Activated CD4-positive, alpha-beta T cell treated with anti-CD3 and anti-CD28 coated beads, Interleukin-2, amount 50 U/mL, for 48 hours (primary cell): ENCODE measurements at regions not wholly inside any gene's neighbourhood (a gene's known extent, or its start where the extent isn't known, plus 50 kb on each side); places are given as distances from the start of the nearest gene placed in this dataset.
"Not testable (repeated sequence)": the region's sequence is repeated elsewhere in the genome, so short reads cannot be mapped to it uniquely, and the experiment has no call there.

Experiments used
- DNase-seq, 2 experiments: peaks; one replicate each; pipeline ENCODE4 v3.0.0-alpha.2; 2020

DNA sequence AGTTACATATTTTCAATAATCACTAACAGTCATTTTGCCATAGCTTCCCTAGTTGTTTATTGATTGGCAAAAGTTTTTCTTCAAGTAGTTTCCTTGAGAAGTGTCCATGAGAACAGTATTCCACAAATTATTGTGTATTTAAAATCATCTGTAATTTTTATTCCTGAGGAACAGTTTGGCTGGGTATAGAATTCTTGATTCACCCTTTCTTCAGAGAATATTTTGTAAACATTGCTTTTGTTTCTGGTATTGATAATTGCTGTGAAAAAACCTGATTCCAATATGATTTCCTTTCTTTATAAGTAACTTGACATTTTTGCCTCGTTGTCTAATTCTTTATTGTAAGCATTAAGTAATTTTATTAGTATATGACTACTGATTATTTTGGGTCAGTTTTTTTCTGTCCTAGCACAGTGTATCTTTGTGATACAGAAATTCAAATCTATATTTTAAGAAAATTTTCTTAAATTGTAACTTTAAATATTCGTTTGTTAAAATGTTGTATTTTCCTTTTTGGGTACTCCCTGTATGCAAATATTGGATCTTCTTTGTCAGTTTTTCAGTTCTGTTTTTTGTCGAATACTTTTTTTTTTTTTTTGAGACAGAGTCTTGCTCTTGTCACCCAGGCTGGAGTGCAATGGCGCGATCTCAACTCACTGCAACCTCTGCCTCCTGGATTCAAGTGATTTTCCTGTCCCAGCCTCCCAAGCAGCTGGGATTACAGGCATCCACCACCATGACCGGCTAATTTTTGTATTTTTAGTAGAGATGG lies 162.0 kb upstream of the ATP2B1 start:
- DNase-seq = no peak

DNA sequence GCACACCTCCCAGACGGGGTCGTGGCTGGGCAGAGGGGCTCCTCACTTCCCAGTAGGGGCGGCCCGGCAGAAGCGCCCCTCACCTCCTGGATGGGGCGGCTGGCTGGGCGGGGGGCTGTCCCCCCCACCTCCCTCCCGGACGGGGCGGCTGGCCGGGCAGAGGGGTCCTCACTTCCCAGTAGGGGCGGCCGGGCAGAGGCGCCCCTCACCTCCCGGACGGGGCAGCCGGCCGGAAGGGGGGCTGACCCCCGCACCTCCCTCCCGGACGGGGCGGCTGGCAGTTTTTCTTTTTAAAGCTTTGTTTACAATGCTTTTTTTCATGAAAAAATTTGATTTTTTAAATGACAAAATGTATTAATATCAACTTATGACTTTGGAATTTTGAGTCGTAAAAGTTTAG lies 159.0 kb upstream of the ATP2B1 start:
- DNase-seq = not testable (repeated sequence)

DNA sequence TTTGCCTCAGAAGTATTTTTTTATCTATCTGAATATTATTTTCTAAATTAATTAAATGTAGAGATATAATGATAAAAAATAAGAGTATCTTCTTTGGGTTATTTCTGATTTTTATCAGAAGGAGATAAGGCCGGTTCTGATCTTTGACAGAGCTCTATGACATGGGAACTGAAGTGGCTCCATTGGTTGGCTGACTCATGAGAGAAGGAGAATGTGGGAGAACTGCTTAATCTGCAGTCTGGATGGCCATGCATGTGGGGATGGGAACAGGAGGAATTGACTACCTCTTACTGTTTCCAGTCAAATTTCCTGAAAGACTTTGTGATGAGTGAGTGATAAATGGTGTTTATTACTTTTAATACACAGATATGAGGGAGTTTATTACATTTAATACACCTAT lies 155.8 kb upstream of the ATP2B1 start:
- DNase-seq = no peak

DNA sequence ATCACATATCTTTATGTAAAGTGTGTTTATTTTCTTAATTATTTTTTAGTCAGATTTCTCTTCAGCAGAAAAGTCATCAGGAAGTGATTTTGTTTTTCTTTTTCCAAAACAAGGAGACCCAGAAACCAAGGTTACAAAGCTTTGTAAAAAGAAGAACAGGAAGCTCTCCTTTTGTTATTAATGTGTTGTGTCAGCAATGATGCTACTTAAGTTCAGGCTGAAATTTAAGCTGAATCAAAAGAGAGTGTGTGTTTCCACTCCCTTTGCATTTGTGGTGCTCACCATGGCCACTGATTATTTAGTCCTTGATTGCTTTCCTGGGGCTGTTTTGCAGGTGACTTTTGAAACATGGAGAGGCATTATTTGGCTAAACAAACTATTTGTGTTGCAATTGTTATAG lies 155.3 kb upstream of the ATP2B1 start:
- DNase-seq = no peak

DNA sequence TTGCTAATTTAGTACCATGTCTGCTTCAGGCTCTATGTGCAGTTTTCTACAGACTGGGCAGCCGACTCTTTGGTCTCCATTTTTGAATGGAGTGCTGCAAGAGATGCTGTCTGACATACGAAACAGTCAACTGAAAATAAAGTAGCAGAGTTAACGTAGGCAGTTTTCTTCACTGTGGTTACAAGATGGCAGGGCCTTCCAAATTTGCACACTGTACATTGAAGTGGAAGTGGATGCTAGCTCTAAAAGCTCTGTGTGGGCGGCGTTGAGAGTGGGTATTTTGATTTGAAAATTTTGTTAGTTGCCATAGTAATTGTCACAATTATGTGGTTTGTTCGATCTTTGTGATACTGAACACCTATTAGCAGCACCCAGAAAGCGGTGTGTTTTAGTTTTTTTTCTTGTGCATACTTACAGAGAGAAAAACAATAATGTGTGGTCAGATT lies 154.9 kb upstream of the ATP2B1 start:
- DNase-seq = peak; percentile 36 to 53

DNA sequence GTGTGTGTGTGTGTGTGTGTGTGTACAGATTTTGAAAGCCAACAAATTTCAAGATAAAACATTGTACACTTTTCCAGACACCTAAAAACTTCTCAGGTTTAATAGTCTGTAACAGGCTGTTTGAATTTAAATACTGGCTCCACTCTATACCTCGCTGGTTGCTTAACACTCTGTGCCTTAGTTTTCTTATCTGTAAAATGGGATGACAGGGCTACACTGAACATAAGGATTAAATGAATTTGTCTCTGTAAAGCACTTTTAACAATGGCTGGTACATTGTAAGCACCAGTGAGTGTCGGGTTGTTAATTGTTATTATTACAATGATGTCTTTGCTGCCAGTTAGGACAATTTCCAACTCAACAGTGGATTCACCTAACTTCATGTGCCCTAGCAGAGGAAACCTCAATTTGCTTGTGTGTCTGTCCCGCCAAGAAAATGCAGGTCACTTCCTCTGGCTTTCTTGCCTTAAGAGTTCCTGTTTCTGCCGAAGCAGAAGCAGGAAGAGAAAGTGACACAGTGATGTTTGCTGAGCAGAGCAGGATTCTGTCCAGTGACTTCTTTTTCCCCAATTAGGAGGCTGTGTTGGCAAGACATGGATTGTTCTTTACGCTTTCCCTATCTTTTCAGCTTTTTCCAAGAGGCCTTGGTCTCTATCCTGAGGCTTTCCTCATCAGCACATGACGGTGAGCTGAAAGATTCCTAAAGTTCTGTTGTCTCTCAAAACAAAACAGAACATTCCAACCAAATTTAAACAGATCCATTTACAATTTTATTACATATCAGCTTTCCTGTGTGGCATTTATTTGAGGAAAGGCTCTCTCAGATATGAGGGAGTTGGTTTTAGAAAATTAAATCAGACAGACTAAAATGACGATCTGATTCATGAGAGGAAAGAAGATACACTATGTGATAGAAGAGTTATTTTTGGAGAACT lies 154.1 kb upstream of the ATP2B1 start:
- DNase-seq = peak in 1 of 2 experiments; percentile 35

DNA sequence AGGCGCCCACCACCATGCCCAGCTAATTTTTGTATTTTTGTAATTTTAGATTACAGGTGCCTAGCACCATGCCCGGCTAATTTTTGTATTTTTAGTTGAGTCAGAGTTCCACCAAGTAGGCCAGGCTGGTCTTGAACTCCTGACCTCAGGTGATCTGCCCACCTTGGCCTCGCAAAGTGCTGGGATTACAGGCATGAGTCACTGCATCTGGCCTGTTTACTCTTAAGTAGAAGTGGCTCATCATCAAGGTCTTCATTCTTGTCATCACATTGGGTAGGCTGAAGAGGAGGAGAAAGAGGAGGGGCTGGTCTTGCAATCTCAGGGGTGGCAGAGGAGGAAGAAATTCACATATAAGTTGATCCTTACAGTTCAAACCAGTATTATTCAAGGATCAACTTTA lies 152.4 kb upstream of the ATP2B1 start:
- peak; percentile 23 to 38 for DNase-seq

DNA sequence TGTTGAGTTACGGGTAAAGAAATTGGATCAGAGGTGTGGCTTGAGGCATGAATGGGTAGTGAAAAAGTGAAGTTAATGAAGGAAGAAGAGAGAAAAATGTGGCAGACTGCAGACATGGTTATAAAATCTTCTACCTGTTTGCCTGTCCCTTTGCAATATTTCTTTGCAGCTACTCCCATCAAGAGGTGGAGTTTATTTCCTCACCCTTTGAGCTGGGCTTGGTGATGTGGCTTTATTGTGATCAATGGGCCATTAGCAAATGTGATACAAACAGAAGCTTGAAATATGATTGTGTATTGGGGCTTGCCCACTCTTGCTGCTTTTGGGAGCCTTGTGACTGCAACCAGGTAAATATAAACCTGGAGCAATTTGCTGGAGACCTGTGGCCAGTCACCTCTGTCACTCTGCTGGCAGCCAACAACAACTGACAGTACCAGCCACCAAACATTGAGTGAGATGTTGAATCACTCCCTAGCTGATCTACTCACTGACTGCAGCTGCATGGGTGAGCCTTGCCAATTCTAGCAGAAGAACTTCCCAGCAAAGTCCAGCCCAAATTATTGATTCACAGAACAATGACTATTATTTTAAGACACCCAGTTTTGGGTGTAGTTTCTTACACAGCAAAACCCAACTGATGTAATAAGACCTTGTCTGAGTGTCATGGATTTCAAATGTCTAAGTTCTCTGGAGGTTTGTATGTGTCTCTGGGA lies 151.0 kb upstream of the ATP2B1 start:
- DNase-seq = no peak

DNA sequence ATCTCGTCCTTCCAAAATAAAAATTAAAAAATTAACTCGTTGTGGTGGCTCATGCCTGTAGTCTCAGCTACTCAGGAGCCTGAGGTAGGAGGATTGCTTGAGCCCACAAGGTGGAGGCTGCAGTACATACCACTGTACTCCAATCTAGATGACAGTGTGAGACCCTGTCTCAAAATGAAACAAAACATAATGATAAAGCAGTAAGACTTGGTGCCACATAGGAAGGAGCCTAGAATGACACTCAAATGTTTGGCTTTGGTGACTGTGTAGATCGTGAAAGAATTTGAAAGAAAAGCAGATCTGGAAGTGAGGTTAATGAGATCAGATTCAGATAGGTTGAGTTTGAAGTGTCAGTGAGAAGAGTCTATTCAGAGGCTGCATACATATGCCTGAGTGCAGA lies 150.1 kb upstream of the ATP2B1 start:
- DNase-seq = no peak

DNA sequence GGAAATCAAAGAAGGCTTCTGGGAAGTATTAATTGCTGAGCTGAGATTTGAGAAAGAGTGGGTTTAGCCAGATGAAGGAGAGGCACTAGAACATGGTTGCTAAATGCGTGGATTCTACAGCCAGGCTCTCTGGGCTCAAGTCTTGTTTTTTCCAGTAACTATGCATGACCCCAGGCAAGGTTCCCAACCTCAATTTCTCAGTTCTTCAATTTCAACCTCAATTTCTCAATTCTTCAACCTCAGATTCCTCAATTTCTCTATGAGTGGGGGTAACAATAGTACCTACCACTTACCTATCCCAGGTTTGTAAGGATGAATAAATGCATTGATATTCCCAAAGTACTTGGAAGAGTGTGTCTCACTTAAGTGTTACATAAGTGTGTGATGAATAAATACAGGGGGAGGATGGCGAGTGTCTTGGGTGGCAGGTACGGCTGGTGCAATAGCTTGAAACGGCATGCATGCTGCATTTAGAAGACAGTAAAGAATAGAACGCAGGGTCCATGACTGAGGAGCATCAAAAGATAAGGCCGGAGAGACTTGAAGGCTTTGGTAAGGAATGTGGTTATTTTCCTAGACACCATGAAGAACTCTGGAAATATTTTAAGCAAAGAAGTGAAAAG lies 149.1 kb upstream of the ATP2B1 start:
- DNase-seq = no peak

DNA sequence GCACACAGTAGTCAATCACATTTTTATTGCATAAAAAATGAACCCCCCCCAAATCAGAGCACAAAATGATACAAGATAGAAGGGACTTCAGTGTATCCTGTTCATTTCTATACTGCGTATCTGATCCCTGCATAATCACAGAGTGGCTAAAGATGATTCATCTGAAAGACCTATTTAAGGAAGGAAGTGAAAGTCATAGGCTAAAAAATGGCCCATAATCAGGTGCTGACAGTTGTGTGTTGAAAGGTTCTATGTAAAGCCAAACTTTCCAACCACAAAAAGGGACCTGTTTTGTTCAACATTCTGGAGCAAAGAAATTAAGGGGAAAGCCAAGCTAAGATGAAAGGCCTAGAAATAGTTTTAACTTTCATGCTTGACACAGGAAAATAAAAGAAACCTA lies 147.8 kb upstream of the ATP2B1 start:
- DNase-seq = no peak

DNA sequence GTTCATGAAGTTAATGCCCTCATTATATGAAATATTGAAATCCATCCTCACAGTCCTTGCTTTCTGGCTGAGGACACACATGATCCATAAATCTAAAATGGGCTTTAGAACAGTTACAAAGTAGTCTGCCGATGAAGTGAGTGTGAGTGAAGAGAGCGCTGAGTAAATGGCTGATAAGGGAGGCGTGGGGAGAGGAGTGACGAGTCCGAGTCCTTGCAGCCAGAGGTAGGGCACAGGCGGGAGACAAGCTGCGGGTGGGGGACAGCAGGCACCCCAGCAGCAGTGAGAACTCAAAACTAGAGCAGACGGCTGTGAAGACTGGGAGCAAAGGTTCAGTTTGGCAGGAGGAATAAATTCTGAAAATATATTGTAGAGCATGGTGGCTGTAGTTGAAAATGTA lies 140.1 kb upstream of the ATP2B1 start:
- DNase-seq = no peak

DNA sequence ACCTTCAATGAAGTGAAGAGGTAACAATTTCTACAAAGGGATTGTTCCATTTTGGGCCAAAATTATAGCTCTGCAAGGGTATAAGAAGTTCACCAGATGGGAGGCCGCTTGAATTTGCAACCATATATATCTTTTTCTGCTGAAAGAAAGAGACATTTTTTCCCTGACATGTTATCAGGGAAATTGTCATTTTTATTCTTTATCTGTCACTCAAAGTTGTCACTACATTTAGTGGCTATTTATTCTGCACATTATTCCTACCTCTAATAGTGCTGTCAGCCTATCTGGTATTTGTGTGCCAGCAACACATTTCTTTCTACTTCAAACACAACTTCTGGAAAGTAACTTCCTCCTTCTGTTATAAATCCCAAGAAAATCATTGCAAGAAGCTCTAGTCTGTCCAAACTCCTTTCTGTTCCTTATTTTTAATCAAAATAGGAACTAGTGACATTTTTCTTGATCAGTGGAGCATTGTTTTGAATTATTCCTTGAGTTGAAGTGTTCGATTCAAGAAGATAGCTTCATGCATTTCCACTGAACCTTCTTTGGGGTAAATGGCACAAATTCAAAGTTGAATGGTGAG lies 137.9 kb upstream of the ATP2B1 start:
- no peak for DNase-seq

DNA sequence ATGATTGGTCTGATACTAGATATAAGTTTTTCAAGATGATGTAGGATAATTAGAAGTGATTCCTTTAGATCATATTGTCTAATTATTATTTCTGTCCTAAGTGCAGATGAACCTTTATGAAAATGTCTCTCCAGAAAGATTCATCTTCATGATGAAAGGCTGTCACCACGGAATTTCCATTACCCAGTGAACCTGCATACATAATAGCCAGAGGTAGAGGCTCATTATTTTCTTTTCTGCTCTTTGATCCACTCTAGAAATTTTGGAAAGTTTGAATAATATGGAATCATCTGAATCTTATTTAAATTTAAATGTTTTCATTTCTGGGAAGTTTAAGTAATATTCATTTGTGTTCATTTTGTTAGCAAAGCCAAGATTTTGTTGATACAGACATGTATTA lies 137.1 kb upstream of the ATP2B1 start:
- DNase-seq = no peak

DNA sequence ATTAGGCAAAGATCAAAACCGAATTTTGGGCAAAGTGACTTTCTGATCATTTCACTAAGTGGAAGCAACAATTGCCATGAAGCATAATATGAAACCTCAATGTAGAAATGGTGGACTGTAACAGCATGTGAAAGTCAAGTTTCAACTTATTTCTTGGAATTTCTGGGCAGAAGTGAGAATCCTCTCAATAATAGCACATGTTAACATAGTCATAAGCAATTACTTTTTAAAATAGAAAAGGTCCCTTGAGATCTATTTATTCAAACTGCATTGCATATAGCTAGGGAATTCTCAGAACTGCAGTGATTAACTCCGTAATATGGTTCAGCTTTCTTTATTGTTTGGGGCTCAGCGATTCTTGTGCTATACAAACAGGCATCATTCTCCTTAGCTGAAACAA lies 136.7 kb upstream of the ATP2B1 start:
- no peak for DNase-seq

DNA sequence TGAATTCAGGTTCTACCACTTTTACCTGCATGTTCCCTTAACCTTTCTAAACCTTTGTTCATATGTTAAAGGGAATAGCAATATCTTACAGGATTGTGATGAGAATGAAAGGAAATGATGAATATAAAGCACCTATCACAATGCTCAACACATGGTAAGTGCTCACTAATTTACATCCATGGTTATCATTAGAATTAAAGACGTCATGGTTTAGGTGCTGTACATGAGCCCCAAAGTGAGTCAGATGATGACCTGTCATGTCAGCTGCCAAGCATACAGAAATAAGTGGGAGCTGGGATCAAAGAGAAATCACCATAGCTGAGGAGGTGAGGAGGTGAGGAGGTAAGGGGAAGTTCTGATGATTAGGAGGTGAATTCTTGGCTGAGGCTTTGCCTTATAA lies 135.9 kb upstream of the ATP2B1 start:
- no peak for DNase-seq

DNA sequence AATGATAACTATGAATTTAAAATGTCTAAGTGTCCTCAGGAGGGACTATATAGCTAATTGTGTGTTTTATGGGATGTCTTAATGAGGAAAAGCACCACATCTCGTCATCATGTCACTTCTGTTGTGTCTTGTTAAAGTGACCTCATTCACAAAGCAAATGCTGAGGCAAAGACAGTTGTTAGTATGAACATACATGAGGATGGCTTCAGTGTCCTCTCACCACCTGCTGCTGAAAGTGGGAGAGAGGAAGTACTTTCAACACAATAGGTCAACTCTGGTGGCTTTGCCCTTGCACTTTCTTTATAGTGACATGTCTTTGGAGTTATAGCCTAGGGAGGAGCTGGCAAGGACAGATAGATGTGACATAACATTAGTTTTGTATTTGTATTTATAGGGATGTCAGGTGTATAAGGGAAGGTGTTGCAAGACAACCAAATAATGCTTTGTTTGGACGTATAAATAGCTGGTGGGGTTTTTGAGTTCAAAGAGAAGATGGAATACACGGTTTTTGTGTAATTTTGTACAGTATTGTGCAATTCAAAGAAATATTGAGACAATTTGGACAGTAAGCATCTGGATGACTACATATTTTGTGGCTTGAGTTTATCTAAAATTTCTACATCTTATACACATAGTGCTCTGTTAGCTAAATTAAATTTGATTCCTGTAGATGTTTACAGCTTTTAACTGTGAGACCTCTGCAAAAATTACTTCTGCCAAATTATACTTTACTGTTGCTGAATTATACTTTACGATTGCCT lies 131.7 kb upstream of the ATP2B1 start:
- no peak for DNase-seq

DNA sequence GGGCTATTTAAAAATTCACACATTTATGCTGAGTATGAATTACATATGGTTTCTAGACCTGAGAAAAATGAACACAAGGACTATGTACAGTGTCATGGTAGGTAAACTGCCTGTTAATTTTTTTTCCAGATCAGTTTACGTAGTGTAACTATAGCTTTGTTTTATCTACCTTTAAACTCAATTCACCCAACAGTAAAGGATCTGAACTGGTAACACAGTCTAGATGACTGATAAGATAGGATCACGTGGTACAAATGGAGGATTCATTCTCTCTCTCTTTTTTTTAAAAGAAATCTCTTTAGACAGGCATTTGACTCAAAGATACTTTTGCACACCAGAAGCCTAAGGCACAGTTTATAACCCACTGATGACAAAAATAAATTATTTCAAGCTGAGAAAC lies 130.8 kb upstream of the ATP2B1 start:
- no peak for DNase-seq

DNA sequence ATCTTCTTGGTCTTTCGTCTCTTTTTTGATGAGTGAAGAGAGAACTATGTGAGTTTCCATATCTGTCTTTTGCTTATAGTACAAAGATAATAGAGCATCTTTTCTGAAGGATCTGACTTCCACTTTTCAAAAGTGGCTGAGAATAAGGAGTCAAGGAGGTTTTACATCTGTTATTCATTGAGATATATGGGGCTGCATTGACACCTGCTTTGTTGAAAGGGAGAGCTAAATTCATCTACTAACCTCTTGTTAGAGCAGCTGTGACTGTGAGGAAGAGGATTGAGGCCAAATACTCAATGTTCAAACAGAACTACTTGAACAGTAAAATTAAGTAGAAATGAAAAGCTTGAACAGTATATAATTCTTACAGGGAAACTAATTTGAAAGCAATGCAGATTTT lies 130.2 kb upstream of the ATP2B1 start:
- no peak for DNase-seq

DNA sequence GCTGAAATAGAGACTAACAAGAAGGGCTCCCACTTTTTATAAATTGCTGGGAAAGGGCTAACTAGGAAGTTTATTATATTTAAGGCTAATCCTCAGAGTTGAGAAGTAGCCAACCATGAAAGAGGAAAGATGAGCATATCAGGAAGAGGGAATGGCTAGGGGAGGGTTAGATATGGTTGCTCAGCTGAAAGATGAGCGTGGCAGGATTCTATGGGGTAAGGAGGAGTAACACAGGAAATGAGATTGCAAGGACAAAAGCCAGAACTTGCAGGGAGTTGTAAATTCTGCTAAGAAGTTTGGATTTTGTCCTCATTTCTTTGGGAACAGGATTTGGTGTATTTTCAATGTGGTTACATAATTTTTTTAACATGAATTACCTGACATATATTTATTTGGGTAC lies 127.4 kb upstream of the ATP2B1 start:
- no peak for DNase-seq

DNA sequence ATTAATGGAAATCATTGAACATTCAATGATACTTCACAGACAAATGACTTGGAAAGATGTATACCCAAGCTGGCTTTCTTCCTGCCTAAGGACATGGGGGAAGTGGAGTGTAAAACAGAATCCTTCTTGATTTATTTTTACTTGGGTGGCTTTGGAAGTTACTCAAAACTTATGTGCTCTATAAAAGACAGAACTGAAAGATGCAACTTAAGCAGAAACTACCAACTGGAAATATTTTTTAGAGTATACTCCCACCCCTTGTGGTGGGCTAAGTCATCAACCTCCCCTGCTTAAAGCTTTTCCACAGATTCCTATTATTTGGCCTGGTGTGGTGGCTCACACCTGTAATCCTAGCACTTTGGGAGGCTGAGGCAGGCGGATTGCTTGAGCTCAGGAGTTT lies 126.0 kb upstream of the ATP2B1 start:
- DNase-seq = no peak
